ENCODE measurements at regions not wholly inside any gene's neighbourhood (a gene's known extent, or its start where the extent isn't known, plus 50 kb on each side); places are given as distances from the start of the nearest gene placed in this dataset.

GRCh38 chr20:48076247-48076646 lies 291.0 kb upstream of the SULF2 start:
- Histone ChIP-seq H3K9ac (ENCODE audit: low read length) (no peak overlapping the region), H3K27me3 (ENCODE audit: control insufficient read depth, insufficient read depth, low read length) (no peaks in the 10 kb centered on the region), H3K4me3 (ENCODE audit: low read length) (no peak overlapping the region), H3K36me3 (ENCODE audit: control insufficient read depth, insufficient read depth, low read length) (no peaks in the 10 kb centered on the region), H3K27ac (ENCODE audit: low read depth, low read length) (no peak overlapping the region), H3K4me1 (ENCODE audit: control insufficient read depth, insufficient read depth, low read length) (no peaks in the 10 kb centered on the region)

GRCh38 chr20:48075591-48076174 lies 290.4 kb upstream of the SULF2 start:
- H3K27ac ChIP-seq (ENCODE audit: low read depth, low read length), result no peak overlapping the region
- no peaks in the 10 kb centered on the region for H3K27me3 ChIP-seq (ENCODE audit: control insufficient read depth, insufficient read depth, low read length)
- no peaks in the 10 kb centered on the region for H3K4me1 ChIP-seq (ENCODE audit: control insufficient read depth, insufficient read depth, low read length)
- H3K9ac ChIP-seq (ENCODE audit: low read length), result no peak overlapping the region
- no peaks in the 10 kb centered on the region for H3K36me3 ChIP-seq (ENCODE audit: control insufficient read depth, insufficient read depth, low read length)
- H3K4me3 ChIP-seq (ENCODE audit: low read length), result no peak overlapping the region

GRCh38 chr20:48070991-48071652 lies 285.8 kb upstream of the SULF2 start:
- Histone ChIP-seq H3K4me3 (ENCODE audit: low read length) (no peak overlapping the region), H3K9ac (ENCODE audit: low read length) (no peak overlapping the region), H3K4me1 (ENCODE audit: control insufficient read depth, insufficient read depth, low read length) (no peaks in the 10 kb centered on the region), H3K27me3 (ENCODE audit: control insufficient read depth, insufficient read depth, low read length) (no peaks in the 10 kb centered on the region), H3K27ac (ENCODE audit: low read depth, low read length) (no peak overlapping the region), H3K36me3 (ENCODE audit: control insufficient read depth, insufficient read depth, low read length) (no peaks in the 10 kb centered on the region)

- Histone ChIP-seq H3K9ac (ENCODE audit: low read length) (no peak overlapping the region), H3K4me1 (ENCODE audit: control insufficient read depth, insufficient read depth, low read length) (no peaks in the 10 kb centered on the region), H3K36me3 (ENCODE audit: control insufficient read depth, insufficient read depth, low read length) (no peaks in the 10 kb centered on the region), H3K27me3 (ENCODE audit: control insufficient read depth, insufficient read depth, low read length) (no peaks in the 10 kb centered on the region), H3K27ac (ENCODE audit: low read depth, low read length) (no peak overlapping the region), H3K4me3 (ENCODE audit: low read length) (no peak overlapping the region)
These were observed 284.3 kb upstream of the SULF2 start for GRCh38 chr20:48069596-48069995.

- H3K27ac ChIP-seq (ENCODE audit: low read depth, low read length), result no peak overlapping the region
- H3K9ac ChIP-seq (ENCODE audit: low read length), result no peak overlapping the region
- no peaks in the 10 kb centered on the region for H3K36me3 ChIP-seq (ENCODE audit: control insufficient read depth, insufficient read depth, low read length)
- no peak overlapping the region for H3K4me3 ChIP-seq (ENCODE audit: low read length)
- no peaks in the 10 kb centered on the region for H3K27me3 ChIP-seq (ENCODE audit: control insufficient read depth, insufficient read depth, low read length)
- H3K4me1 ChIP-seq (ENCODE audit: control insufficient read depth, insufficient read depth, low read length), result no peaks in the 10 kb centered on the region
These were observed 281.6 kb upstream of the SULF2 start for GRCh38 chr20:48066851-48067250.

- Histone ChIP-seq H3K4me3 (ENCODE audit: low read length) (no peak overlapping the region), H3K27me3 (ENCODE audit: control insufficient read depth, insufficient read depth, low read length) (no peaks in the 10 kb centered on the region), H3K27ac (ENCODE audit: low read depth, low read length) (no peak overlapping the region), H3K4me1 (ENCODE audit: control insufficient read depth, insufficient read depth, low read length) (no peaks in the 10 kb centered on the region), H3K36me3 (ENCODE audit: control insufficient read depth, insufficient read depth, low read length) (no peaks in the 10 kb centered on the region), H3K9ac (ENCODE audit: low read length) (no peak overlapping the region)
These were observed 281.0 kb upstream of the SULF2 start for GRCh38 chr20:48066246-48066645.

GRCh38 chr20:48065833-48066232 lies 280.6 kb upstream of the SULF2 start:
- H3K36me3 ChIP-seq (ENCODE audit: control insufficient read depth, insufficient read depth, low read length), result no peaks in the 10 kb centered on the region
- no peak overlapping the region for H3K27ac ChIP-seq (ENCODE audit: low read depth, low read length)
- H3K9ac ChIP-seq (ENCODE audit: low read length), result no peak overlapping the region
- no peaks in the 10 kb centered on the region for H3K27me3 ChIP-seq (ENCODE audit: control insufficient read depth, insufficient read depth, low read length)
- H3K4me1 ChIP-seq (ENCODE audit: control insufficient read depth, insufficient read depth, low read length), result no peaks in the 10 kb centered on the region
- no peak overlapping the region for H3K4me3 ChIP-seq (ENCODE audit: low read length)

GRCh38 chr20:48064929-48065328 lies 279.6 kb upstream of the SULF2 start:
- Histone ChIP-seq H3K27me3 (ENCODE audit: control insufficient read depth, insufficient read depth, low read length) (no peaks in the 10 kb centered on the region), H3K36me3 (ENCODE audit: control insufficient read depth, insufficient read depth, low read length) (no peaks in the 10 kb centered on the region), H3K4me1 (ENCODE audit: control insufficient read depth, insufficient read depth, low read length) (no peaks in the 10 kb centered on the region), H3K9ac (ENCODE audit: low read length) (no peak overlapping the region), H3K4me3 (ENCODE audit: low read length) (no peak overlapping the region), H3K27ac (ENCODE audit: low read depth, low read length) (no peak overlapping the region)

GRCh38 chr20:48060841-48061720 lies 275.8 kb upstream of the SULF2 start:
- H3K4me1 ChIP-seq (ENCODE audit: control insufficient read depth, insufficient read depth, low read length), result no peaks in the 10 kb centered on the region
- no peak overlapping the region for H3K9ac ChIP-seq (ENCODE audit: low read length)
- H3K27ac ChIP-seq (ENCODE audit: low read depth, low read length), result no peak overlapping the region
- no peaks in the 10 kb centered on the region for H3K36me3 ChIP-seq (ENCODE audit: control insufficient read depth, insufficient read depth, low read length)
- no peaks in the 10 kb centered on the region for H3K27me3 ChIP-seq (ENCODE audit: control insufficient read depth, insufficient read depth, low read length)
- H3K4me3 ChIP-seq (ENCODE audit: low read length), result no peak overlapping the region

- Histone ChIP-seq H3K4me1 (ENCODE audit: control insufficient read depth, insufficient read depth, low read length) (no peaks in the 10 kb centered on the region), H3K36me3 (ENCODE audit: control insufficient read depth, insufficient read depth, low read length) (no peaks in the 10 kb centered on the region), H3K4me3 (ENCODE audit: low read length) (no peak overlapping the region), H3K27ac (ENCODE audit: low read depth, low read length) (no peak overlapping the region), H3K9ac (ENCODE audit: low read length) (no peak overlapping the region), H3K27me3 (ENCODE audit: control insufficient read depth, insufficient read depth, low read length) (no peaks in the 10 kb centered on the region)
These were observed 273.6 kb upstream of the SULF2 start for GRCh38 chr20:48058611-48059559.

- Histone ChIP-seq H3K36me3 (ENCODE audit: control insufficient read depth, insufficient read depth, low read length) (no peaks in the 10 kb centered on the region), H3K27me3 (ENCODE audit: control insufficient read depth, insufficient read depth, low read length) (no peaks in the 10 kb centered on the region), H3K9ac (ENCODE audit: low read length) (no peak overlapping the region), H3K4me1 (ENCODE audit: control insufficient read depth, insufficient read depth, low read length) (no peaks in the 10 kb centered on the region), H3K4me3 (ENCODE audit: low read length) (no peak overlapping the region), H3K27ac (ENCODE audit: low read depth, low read length) (no peak overlapping the region)
These were observed 272.5 kb upstream of the SULF2 start for GRCh38 chr20:48057739-48058138.

- H3K4me3 ChIP-seq (ENCODE audit: low read length), result no peak overlapping the region
- H3K36me3 ChIP-seq (ENCODE audit: control insufficient read depth, insufficient read depth, low read length), result no peaks in the 10 kb centered on the region
- H3K4me1 ChIP-seq (ENCODE audit: control insufficient read depth, insufficient read depth, low read length), result no peaks in the 10 kb centered on the region
- H3K27ac ChIP-seq (ENCODE audit: low read depth, low read length), result no peak overlapping the region
- H3K9ac ChIP-seq (ENCODE audit: low read length), result no peak overlapping the region
- H3K27me3 ChIP-seq (ENCODE audit: control insufficient read depth, insufficient read depth, low read length), result no peaks in the 10 kb centered on the region
These were observed 272.0 kb upstream of the SULF2 start for GRCh38 chr20:48057251-48057650.
